ENCODE measurements at regions not wholly inside any gene's neighbourhood (a gene's known extent, or its start where the extent isn't known, plus 50 kb on each side); places are given as distances from the start of the nearest gene placed in this dataset.

DNA sequence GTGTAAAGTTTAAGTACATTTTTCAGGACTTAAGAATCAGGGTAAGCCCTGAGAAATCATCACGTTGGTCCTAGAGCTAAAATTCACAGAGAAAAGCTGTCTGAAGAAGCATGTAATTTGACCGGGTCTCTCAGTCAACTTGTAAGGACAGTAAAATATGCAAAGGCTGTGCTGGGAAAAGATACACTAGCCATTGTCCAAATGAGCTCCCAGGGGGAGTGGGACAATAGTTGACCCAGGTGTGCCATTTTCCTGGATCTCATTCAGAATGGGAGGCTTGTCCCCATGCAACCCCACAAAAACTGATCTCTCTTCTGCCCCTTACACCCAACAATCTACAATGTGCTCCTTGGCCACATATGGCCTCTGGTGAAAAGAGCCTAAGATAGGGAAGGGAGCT is 437.9 kb downstream of the KLF12 start:
- Histone ChIP-seq H3K4me3 (no peak overlapping the region), H3K27me3 (no peaks in the 10 kb centered on the region), H3K9me3 (no peaks in the 10 kb centered on the region), H3K36me3 (no peaks in the 10 kb centered on the region)
- DNase-seq: no peak

DNA sequence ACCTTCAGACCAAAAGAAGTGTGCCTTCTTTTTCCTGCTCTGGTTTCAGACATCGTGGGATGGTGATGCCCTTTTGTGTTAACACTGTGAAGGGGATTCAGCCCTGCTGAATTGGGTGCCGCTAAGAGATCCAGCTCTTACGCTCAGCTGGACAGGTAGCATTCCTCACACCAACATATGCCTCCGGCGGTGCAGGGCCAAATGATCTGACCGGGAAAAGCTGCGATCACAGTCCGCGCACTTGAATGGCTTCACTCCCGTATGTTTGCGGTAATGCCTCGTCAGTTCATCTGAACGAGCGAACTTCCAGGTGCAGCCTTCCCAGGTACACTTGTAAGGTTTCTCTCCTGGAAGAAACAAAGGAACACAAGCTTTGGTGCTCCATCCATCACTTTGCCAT is 438.9 kb downstream of the KLF12 start:
- Histone ChIP-seq H3K36me3 (no peaks in the 10 kb centered on the region), H3K27me3 (no peaks in the 10 kb centered on the region), H3K9me3 (no peaks in the 10 kb centered on the region), H3K4me3 (no peak overlapping the region)
- DNase-seq: no peak

DNA sequence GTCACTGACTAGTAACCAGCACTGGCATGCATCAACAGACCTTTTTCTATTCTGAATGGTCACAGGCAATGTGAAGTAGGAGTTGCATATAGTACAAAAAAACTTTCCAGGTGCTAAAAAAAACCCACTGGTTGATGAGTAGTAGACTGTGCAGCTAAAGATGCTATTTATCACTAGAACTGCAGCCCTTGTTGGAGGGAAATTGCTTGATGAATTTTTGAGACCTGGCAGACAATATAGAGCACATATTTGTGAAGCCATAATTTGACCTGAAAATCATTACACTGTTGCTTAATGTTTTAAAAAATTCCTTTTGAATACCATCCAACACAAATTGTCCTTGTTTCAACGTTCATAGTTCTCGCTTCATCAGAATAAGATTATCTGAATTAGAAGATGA is 441.0 kb downstream of the KLF12 start:
- Histone ChIP-seq H3K36me3 (no peaks in the 10 kb centered on the region), H3K27me3 (no peaks in the 10 kb centered on the region)
- no peak for DNase-seq

DNA sequence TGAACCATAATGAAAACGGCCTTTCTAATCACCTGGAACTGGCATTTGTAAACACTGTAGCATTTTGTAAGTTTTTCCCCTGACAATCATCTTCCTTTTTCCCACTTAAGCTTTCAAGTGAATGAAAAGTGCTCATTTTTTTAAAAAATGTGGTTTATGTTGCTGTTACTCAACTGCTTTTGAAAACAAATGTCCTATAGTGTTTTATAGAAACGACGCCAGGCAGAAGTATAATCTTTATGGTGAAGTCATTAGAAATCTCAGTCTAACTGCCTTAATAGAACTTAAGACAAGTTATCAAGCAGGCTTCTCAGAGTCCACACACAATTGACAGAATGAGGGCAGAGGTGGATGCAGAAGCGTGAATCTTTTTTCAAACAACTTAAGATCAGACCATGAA is 442.3 kb downstream of the KLF12 start:
- H3K4me3 ChIP-seq: no peak overlapping the region
- no peaks in the 10 kb centered on the region for H3K36me3 ChIP-seq
- H3K9me3 ChIP-seq: no peaks in the 10 kb centered on the region
- no peaks in the 10 kb centered on the region for H3K27me3 ChIP-seq
- no peak for DNase-seq

More for the DNA sequence above, 441.0 kb downstream of the KLF12 start:
- Histone ChIP-seq H3K4me3 (no peak overlapping the region), H3K9me3 (no peaks in the 10 kb centered on the region)

DNA sequence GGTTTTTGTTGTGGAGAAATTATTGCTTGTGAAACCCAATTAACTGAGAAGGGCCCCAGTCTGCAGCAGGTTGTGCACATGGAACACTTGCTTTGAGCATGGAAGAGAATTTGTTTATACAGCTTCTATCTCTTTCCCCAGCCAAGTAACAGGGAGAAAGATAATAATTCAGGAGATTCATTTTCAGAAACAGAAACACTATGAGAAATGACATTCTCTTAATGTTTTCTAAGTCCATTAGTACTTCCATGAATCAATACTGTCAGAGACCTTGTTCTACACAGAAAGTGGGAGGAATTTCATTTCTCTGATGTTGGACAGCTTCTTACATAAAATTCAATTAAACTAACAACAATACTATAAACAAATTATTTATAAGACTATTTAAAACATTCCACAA is 446.3 kb downstream of the KLF12 start:
- no peak for DNase-seq
- Histone ChIP-seq H3K36me3 (no peaks in the 10 kb centered on the region), H3K4me3 (no peak overlapping the region), H3K9me3 (no peaks in the 10 kb centered on the region), H3K27me3 (no peaks in the 10 kb centered on the region)

DNA sequence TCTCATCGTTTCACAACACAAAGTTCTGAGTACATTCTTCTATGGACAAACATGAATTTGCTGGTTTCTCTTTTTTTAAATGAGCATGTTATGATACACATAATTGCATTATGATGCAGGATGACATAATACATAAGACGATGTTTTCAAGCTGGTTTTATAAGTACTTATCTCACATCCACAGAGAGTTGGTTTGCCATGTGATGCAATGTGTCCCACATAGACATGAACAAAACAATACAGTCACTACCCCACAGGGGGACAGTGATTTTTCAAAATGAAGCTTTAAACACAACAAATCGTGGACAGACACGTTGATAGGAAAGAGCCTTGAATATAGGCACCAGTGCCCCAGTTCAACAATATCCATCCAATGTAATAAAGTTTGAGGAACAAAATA is 447.1 kb downstream of the KLF12 start:
- H3K36me3 ChIP-seq: no peaks in the 10 kb centered on the region

DNA sequence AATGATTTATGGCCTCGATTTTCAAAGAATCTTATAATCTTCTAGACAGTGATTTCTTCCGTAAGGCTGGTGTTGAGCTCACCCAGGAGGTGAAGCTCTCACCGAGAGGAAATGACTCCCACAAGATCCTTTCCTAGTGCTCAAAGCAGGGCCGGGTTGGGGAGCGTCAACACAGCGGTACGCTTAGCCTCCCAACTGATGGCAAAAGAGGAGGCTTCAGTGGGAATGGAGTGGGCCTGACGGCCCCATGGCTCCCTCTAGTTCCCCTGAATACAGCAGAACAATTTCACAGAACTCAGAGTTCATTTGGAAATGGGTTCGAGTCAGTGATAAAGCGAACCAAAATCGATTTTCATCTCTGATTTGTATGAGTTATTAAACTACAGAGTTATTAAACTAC is 449.5 kb downstream of the KLF12 start:
- Histone ChIP-seq H3K4me3 (no peak overlapping the region), H3K27me3 (no peaks in the 10 kb centered on the region), H3K9me3 (no peaks in the 10 kb centered on the region), H3K36me3 (no peaks in the 10 kb centered on the region)
- no peak for DNase-seq

More for the DNA sequence above, 447.1 kb downstream of the KLF12 start:
- no peaks in the 10 kb centered on the region for H3K27me3 ChIP-seq
- H3K4me3 ChIP-seq: no peak overlapping the region
- no peak for DNase-seq
- no peaks in the 10 kb centered on the region for H3K9me3 ChIP-seq

DNA sequence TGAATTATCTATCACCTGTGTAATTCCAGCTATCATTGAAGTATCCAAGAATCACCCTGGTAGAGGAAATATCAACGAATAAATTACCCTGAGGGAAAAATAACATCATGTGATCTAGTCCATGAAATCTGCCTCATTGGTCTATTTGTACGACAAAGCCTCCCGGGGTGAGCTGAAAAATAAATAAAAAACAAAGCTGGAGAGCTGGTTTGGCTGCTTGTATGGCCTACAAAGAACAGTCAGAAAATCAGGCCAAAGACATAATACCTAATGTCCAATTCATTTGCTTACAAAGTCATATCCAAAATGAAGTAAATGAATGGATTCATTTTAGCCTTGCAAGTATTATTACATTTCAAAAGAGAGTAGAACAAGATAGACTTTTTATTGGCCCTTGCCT is 449.9 kb downstream of the KLF12 start:
- Histone ChIP-seq H3K36me3 (no peaks in the 10 kb centered on the region), H3K4me3 (no peak overlapping the region), H3K27me3 (no peaks in the 10 kb centered on the region), H3K9me3 (no peaks in the 10 kb centered on the region)
- DNase-seq: no peak

DNA sequence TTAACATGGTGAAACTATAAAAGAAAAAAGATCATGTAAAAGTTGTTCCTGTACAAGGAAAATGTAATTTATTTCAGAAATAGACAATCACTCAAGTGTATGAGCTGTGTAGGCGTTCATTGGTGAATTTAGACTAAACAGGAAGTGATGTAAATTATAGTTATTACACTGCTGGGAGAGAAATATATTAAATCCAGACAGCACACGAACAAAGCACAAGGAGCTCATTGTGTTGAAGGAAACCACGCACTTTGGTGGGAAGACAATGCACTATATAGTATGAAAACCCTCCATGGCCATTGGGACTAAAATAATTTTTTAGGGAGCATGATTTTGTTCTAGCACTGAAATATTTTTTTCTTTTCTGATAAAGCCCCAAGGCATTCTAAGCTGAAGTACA is 450.5 kb downstream of the KLF12 start:
- no peak for DNase-seq
- Histone ChIP-seq H3K27me3 (no peaks in the 10 kb centered on the region), H3K9me3 (no peaks in the 10 kb centered on the region), H3K36me3 (no peaks in the 10 kb centered on the region), H3K4me3 (no peak overlapping the region)

DNA sequence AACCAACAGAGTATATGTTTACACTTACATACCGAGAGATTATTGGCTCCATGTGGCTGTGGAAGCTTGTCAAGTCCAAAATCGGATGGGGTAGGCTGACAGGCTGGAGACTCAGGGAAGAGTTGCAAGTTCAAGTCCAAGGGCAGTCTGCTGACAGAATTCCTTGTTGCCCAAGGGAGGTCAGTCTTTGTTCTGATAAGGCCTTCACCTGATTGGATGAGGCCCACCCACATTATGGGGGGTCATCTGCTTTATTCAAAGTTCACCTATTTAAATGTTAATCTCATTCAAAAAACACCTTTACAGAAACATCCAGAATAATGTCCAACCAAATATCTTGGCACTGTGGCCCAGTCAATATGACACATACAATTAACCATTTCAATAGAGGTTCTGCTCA is 452.4 kb downstream of the KLF12 start:
- no peak for DNase-seq
- Histone ChIP-seq H3K4me3 (no peak overlapping the region), H3K9me3 (no peaks in the 10 kb centered on the region), H3K36me3 (no peaks in the 10 kb centered on the region), H3K27me3 (no peaks in the 10 kb centered on the region)

DNA sequence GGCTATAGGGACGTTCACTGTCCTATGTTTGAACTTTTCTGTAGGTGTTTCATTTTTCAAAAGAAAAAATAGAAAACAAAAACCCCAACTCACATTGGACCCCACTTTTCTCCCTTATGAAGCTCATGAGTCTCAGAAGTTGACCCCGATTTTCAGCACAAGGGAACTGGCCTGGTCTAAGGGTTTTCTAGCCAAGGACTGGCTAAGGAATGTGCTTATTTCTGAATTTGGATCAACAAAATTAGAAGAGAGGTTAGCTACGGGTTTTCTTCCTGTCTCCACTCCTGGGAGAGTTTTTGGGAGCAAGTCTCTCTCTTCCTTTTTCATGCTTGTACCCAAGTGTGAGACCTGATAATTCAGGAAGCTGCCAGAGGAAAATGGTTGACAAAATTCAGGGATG is 453.2 kb downstream of the KLF12 start:
- Histone ChIP-seq H3K27me3 (no peaks in the 10 kb centered on the region), H3K36me3 (no peaks in the 10 kb centered on the region), H3K9me3 (no peaks in the 10 kb centered on the region), H3K4me3 (no peak overlapping the region)
- DNase-seq: no peak

DNA sequence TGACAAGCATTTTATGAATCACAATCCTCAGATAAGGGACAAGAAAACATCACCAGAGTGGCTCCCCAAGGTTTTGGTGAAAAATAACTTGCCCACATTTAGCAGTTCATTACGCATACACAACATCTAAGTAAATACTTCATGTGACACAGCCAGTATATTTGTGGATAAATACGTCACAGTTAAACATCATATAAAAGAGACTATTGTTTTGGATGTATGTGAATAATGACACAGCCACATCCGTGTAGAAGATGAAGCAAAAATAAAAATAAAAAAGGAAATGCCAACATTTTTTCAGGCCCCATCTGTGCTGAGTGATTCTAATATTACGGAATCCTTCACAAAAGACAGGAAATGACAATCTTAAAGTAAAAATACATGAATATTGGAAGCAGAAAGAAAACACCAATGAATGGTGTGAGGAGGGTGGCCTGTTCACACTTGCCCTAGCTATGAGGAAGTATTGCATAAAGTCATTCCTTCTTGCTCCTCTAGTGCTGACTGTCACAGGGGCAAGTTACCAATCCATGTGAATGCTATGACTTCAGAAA is 457.1 kb downstream of the KLF12 start:
- no peak for DNase-seq
- Histone ChIP-seq H3K36me3 (no peaks in the 10 kb centered on the region), H3K27me3 (no peaks in the 10 kb centered on the region), H3K4me3 (no peak overlapping the region), H3K9me3 (no peaks in the 10 kb centered on the region)

DNA sequence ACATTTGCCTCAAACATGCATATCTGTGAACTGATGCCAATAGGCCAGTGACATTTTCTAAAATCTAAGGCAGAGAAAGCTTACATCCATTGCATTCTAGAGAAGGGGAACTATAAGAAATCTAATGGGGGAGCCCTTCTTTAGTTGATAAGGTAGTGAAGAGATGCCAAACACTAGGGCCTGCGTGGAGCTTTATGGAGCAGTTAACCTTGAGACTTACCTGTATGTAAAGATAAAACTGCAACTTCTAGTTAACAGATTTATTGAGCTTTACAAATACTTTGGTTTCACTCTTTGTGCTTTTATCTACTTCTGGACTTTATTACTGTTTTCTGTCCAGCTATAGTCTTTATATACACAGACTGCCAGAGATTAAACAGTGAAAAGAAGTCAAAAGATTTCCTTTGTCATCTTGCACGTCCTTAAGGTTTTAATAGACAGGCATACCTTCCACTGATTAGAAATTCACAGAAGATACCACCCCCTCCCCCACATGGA is 457.6 kb downstream of the KLF12 start:
- Histone ChIP-seq H3K9me3 (no peaks in the 10 kb centered on the region), H3K36me3 (no peaks in the 10 kb centered on the region), H3K4me3 (no peak overlapping the region), H3K27me3 (no peaks in the 10 kb centered on the region)
- no peak for DNase-seq

DNA sequence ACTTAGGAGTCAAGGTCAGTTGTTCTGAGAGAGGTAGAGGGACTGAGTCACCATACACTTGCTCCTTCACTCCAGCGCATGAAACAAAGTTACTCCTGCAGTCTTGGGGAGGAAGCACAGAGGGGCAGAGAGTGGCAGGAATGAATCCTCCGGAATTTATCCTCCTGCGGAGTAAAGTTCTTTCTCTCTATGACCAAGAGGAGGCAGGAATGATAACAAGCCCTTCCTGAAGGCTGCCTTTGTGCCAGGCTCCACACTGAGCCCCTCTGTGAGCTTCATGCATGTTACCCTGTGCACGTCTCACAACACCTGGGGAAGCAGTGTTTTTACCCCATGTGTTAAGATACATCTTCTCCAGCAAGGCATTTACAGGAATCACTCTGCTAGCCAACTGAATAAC is 458.4 kb downstream of the KLF12 start:
- DNase-seq: no peak
- no peaks in the 10 kb centered on the region for H3K36me3 ChIP-seq
- H3K4me3 ChIP-seq: no peak overlapping the region
- no peaks in the 10 kb centered on the region for H3K27me3 ChIP-seq
- H3K9me3 ChIP-seq: no peaks in the 10 kb centered on the region

DNA sequence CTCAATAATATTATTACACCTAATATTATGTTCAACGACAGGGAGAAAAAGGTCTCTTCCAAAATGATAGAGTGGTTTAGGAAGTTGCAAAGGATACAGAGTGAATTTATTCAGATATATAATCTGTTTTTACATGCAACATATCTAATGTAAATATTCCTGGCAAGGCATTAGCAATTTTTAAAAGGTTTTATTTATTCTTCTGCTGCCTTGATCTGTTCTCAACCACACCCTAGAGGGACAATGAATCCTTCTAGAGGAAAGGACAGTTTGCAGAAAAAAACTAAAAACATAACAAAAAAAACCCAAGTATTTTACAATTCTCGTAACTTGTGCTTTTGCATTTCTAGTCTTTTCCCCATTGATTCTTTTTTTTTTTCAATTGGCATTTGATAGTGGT is 459.6 kb downstream of the KLF12 start:
- no peaks in the 10 kb centered on the region for H3K36me3 ChIP-seq
- H3K4me3 ChIP-seq: no peak overlapping the region
- DNase-seq: no peak
- no peaks in the 10 kb centered on the region for H3K27me3 ChIP-seq
- no peaks in the 10 kb centered on the region for H3K9me3 ChIP-seq

DNA sequence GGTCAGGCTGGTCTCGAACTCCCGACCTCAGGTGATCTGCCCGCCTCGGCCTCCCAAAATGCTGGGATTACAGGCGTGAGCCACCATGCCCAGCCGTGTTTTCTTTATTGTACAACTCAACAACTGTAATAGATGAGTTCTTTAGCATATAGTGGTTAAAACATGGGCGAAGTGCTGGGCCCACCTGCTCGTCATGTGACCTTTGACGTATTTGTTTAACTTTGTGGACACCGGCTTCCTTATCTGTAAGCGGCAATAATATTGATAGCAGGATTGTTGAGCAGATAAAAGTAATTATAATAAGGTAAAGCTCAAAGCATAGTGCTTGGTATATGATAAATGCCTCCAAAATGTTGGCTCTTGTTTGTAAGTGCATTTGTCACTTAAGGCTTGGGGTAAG is 460.3 kb downstream of the KLF12 start:
- no peak for DNase-seq
- Histone ChIP-seq H3K27me3 (no peaks in the 10 kb centered on the region), H3K4me3 (no peak overlapping the region), H3K36me3 (no peaks in the 10 kb centered on the region), H3K9me3 (no peaks in the 10 kb centered on the region)

DNA sequence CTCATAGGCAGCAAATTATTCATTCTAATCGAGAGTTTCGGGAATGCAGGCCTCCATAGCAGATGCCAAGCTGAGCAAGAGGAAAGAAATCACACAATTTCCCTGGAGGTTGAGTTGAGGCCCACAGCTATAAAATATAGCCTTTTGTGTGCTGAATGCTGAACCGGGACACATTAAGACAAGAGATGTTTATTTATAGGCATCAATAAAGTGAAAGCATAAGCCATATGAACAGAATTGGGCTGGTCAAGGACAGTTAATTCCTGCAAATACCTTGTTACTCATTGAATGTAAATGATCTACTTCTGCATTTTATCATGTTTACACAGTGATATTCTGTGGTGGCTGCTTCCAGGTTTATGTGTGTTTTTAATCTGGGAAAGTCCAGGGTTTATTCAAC is 461.7 kb downstream of the KLF12 start:
- Histone ChIP-seq H3K9me3 (no peaks in the 10 kb centered on the region), H3K27me3 (no peaks in the 10 kb centered on the region), H3K36me3 (no peaks in the 10 kb centered on the region), H3K4me3 (no peak overlapping the region)
- DNase-seq: no peak

DNA sequence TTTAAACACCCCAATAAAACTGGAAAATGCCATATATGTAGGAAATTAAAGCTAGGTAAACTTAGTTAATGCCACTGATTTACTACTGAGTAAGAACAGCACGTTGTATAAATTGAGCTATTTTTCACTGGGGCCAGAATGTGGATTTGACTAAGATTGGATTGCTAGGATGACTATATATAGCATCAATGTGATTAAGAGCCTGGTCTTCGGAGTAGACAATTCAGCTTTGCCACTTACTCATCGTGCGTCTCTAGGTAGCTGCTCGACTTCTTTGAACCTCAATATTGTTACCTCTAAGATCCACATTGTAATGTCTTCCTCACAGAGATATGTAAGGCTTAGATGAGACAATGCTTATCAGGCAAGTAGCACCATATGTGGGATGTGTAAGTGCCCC is 462.5 kb downstream of the KLF12 start:
- Histone ChIP-seq H3K9me3 (no peaks in the 10 kb centered on the region), H3K36me3 (no peaks in the 10 kb centered on the region), H3K4me3 (no peak overlapping the region), H3K27me3 (no peaks in the 10 kb centered on the region)
- DNase-seq: no peak

DNA sequence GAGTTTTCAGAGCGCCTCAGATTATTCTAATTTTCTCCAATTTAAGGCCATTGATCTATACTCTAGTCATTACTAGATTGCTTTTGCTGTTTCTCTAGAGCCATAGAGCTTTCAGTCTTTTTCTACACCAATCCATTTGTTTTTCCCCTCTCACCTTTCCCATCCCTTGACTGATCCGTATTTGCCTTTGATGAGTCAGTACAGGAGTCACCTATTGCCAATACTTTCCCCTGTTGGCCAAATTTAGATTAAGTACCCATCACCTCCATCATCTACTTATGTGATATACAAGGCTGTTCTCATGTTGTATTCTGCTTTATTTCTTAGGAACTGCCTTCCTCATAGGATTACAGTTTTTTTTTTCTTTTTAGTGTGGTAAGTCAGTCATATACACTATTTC is 463.2 kb downstream of the KLF12 start:
- Histone ChIP-seq H3K9me3 (no peaks in the 10 kb centered on the region), H3K27me3 (no peaks in the 10 kb centered on the region), H3K36me3 (no peaks in the 10 kb centered on the region), H3K4me3 (no peak overlapping the region)
- DNase-seq: no peak
